Stimulated activated CD8-positive, alpha-beta memory T cell treated with anti-CD3 and anti-CD28 coated beads, Interleukin-15, amount 100 ng/mL, for 1 hour (primary cell): ENCODE measurements at regions not wholly inside any gene's neighbourhood (a gene's known extent, or its start where the extent isn't known, plus 50 kb on each side); places are given as distances from the start of the nearest gene placed in this dataset.
A peak's percentile ranks its signal among the peaks of the same experiment; 100 is the strongest.
"Not testable (repeated sequence)": the region's sequence is repeated elsewhere in the genome, so short reads cannot be mapped to it uniquely, and the experiment has no call there.

ENCODE experiments used
- DNase-seq: peaks from one replicate; pipeline ENCODE4 v3.0.0-alpha.2; 2020; ENCODE audit warnings: low read depth

- not testable (repeated sequence) for DNase-seq
Measured at GRCh38 chr20:5452691-5453090, 135.9 kb upstream of the PROKR2 start.

- not testable (repeated sequence) for DNase-seq
Measured at GRCh38 chr20:5452286-5452685, 135.5 kb upstream of the PROKR2 start.

- no peak for DNase-seq
Measured at GRCh38 chr20:5451643-5452210, 135.0 kb upstream of the PROKR2 start.

GRCh38 chr20:5448449-5449118 is 131.8 kb upstream of the PROKR2 start:
- peak; percentile 39 for DNase-seq

- no peak for DNase-seq
Measured at GRCh38 chr20:5447188-5447587, 130.4 kb upstream of the PROKR2 start.

- no peak for DNase-seq
Measured at GRCh38 chr20:5445611-5446010, 128.9 kb upstream of the PROKR2 start.

- no peak for DNase-seq
Measured at GRCh38 chr20:5442101-5442500, 125.3 kb upstream of the PROKR2 start.

GRCh38 chr20:5434116-5434515 is 117.4 kb upstream of the PROKR2 start:
- DNase-seq = no peak

- no peak for DNase-seq
Measured at GRCh38 chr20:5433352-5433751, 116.6 kb upstream of the PROKR2 start.

GRCh38 chr20:5432030-5432429 is 115.3 kb upstream of the PROKR2 start:
- DNase-seq = no peak

- no peak for DNase-seq
Measured at GRCh38 chr20:5430670-5431069, 113.9 kb upstream of the PROKR2 start.

- DNase-seq = no peak
Measured at GRCh38 chr20:5426026-5426425, 109.3 kb upstream of the PROKR2 start.

- DNase-seq = no peak
Measured at GRCh38 chr20:5416086-5416485, 99.3 kb upstream of the PROKR2 start.

GRCh38 chr20:5413394-5413793 is 96.6 kb upstream of the PROKR2 start:
- no peak for DNase-seq

- DNase-seq = no peak
Measured at GRCh38 chr20:5410470-5410869, 93.7 kb upstream of the PROKR2 start.

GRCh38 chr20:5402903-5403531 is 86.3 kb upstream of the PROKR2 start:
- DNase-seq = no peak

GRCh38 chr20:5401277-5401875 is 84.6 kb upstream of the PROKR2 start:
- DNase-seq = no peak

- DNase-seq = no peak
Measured at GRCh38 chr20:5400164-5400762, 83.5 kb upstream of the PROKR2 start.

GRCh38 chr20:5397393-5397792 is 80.6 kb upstream of the PROKR2 start:
- DNase-seq = no peak

GRCh38 chr20:5395932-5396727 is 79.4 kb upstream of the PROKR2 start:
- no peak for DNase-seq

- no peak for DNase-seq
Measured at GRCh38 chr20:5393218-5393870, 76.6 kb upstream of the PROKR2 start.
